HUES48 (cell line): ENCODE measurements at regions not wholly inside any gene's neighbourhood (a gene's known extent, or its start where the extent isn't known, plus 50 kb on each side); places are given as distances from the start of the nearest gene placed in this dataset.

ENCODE experiments used
- H3K27ac ChIP-seq: one replicate; pipeline ENCODE4 v1.7.0; 2013; ENCODE audit warnings: low read depth, low read length, inconsistent platforms
- H3K27me3 ChIP-seq: 2 replicates; pipeline ENCODE4 v1.6.1; 2013; ENCODE audit warnings: mild to moderate bottlenecking, low read length; ENCODE audit not compliant: control insufficient read depth, insufficient read depth
- H3K36me3 ChIP-seq: 2 replicates; pipeline ENCODE4 v1.6.1; 2013; ENCODE audit warnings: low read length; ENCODE audit not compliant: control insufficient read depth, insufficient read depth
- H3K4me1 ChIP-seq: 2 replicates; pipeline ENCODE4 v1.6.1; 2013; ENCODE audit warnings: mild to moderate bottlenecking, low read length; ENCODE audit not compliant: control insufficient read depth, insufficient read depth
- H3K4me3 ChIP-seq: 2 replicates; pipeline ENCODE4 v1.5.1; 2013; ENCODE audit warnings: mild to moderate bottlenecking, low read depth, low read length
- H3K9ac ChIP-seq: 2 replicates; pipeline ENCODE4 v1.6.1; 2013; ENCODE audit warnings: mild to moderate bottlenecking, low read depth, low read length, moderate library complexity
- H3K9me3 ChIP-seq: 2 replicates; pipeline ENCODE4 v1.6.1; 2013; ENCODE audit warnings: low read length; ENCODE audit not compliant: control insufficient read depth, insufficient read depth

DNA sequence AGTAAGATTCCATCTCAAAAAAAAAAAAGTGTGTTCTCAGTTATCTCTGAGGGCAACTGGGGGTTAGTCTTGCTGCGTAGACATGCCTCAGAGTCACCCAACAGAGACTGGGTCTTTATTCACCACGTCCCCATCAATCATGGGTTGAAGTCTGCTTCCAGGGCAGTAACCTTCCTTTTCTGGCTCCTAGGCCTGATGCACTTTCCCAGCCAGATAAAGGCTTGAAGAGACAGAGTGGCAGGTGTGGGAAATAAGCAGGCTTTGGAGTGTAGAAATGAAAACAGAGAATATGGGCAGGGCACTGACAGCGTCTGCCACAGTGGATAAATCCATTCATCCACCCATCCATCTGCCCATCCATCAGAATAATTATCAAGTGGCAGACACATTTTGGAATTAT lies 134.1 kb upstream of the LGALSL start:
- Histone ChIP-seq H3K9me3 (no peaks in the 10 kb centered on the region), H3K36me3 (no peaks in the 10 kb centered on the region), H3K4me3 (no peak overlapping the region), H3K4me1 (peaks cover 9% of the 10 kb centered on the region; the same call in 1 of the 2 replicates), H3K27ac (no peak overlapping the region), H3K27me3 (0 out of 2 replicates have a peak, but pooled peaks cover 3% of the 10 kb centered on the region), H3K9ac (no peak overlapping the region)

DNA sequence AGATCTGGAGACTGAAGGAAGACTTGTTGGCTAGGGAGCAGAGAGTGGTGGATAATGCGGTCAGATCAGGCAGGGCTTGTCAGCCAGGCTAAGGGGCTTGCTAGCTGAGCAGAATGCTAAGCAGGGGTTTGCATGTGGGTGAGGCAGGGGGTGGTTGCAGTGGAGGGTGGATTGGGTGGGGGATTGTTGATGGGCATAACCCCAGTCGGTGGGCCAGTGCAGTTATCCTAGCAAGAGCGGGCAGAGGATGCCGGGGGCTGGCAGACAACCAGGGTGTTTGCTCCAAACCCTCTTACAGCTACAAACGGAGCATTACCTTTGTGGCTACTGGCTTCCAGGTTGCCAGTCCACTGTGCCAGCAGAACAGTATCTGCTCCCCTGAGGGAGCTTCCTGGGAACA lies 131.5 kb upstream of the LGALSL start:
- H3K36me3 ChIP-seq = no peaks in the 10 kb centered on the region
- no peak overlapping the region for H3K9ac ChIP-seq
- H3K27ac ChIP-seq = no peak overlapping the region
- H3K4me1 ChIP-seq = peaks cover 14% of the 10 kb centered on the region
- H3K9me3 ChIP-seq = no peaks in the 10 kb centered on the region
- 0 out of 2 replicates have a peak, but pooled peaks cover 2% of the 10 kb centered on the region for H3K27me3 ChIP-seq
- H3K4me3 ChIP-seq = no peak overlapping the region

DNA sequence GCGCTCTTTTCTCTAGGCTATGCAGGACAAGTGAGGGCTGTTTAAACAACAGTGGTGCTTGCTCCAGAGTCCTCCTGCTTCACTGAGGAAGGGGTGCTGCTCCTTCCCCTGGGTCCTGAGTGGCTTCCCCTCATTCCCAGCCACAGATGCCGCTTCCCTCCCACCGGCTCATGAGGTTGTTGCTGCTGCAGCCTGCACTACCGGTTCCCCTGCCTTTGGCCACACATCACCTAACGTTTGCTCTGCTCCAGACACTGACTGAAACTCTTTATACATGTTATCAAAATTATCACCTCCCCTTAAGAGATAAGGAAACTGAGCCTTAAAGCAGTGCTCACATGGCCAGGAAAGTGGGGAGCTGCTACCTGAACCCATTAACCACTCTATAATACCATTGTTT lies 130.8 kb upstream of the LGALSL start:
- Histone ChIP-seq H3K27ac (no peak overlapping the region), H3K27me3 (0 out of 2 replicates have a peak, but pooled peaks cover 2% of the 10 kb centered on the region), H3K36me3 (no peaks in the 10 kb centered on the region), H3K9me3 (no peaks in the 10 kb centered on the region), H3K4me3 (no peak overlapping the region), H3K9ac (no peak overlapping the region), H3K4me1 (peaks cover 20% of the 10 kb centered on the region)

DNA sequence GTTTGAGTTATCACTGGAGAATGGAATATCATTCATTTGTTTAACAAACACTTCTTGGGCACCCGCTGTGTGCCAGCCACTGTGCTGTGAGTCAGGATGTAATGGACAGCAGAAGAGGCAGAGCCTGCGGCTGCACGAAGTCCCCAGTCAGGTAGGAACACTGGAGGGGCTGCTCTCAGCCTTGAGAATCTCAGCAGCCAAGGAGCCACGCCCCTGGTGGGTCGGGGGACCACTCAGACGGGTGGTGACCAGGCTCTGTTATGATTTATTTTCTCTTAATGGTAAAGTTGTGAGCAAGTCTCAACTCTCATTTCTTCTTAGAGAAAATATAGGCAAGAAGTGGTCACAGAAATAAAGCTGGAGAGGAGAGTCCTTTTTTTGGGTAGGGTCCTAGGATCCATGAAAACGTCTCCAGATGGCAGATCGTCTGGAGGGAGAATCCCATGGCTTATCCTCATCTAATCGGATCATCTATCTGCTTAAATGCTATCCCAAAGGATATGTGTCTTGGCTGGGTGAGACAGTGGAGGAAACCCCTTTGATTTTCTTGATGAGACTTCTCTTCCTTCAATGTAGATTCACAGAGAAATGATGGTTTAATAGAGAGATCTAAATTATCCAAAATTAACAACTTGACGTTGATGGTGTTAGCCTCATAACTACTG lies 129.1 kb upstream of the LGALSL start:
- H3K4me1 ChIP-seq = peaks cover 26% of the 10 kb centered on the region
- no peak overlapping the region for H3K9ac ChIP-seq
- H3K4me3 ChIP-seq = no peak overlapping the region
- no peaks in the 10 kb centered on the region for H3K9me3 ChIP-seq
- no peaks in the 10 kb centered on the region for H3K36me3 ChIP-seq
- 0 out of 2 replicates have a peak, but pooled peaks cover 2% of the 10 kb centered on the region for H3K27me3 ChIP-seq
- no peak overlapping the region for H3K27ac ChIP-seq

DNA sequence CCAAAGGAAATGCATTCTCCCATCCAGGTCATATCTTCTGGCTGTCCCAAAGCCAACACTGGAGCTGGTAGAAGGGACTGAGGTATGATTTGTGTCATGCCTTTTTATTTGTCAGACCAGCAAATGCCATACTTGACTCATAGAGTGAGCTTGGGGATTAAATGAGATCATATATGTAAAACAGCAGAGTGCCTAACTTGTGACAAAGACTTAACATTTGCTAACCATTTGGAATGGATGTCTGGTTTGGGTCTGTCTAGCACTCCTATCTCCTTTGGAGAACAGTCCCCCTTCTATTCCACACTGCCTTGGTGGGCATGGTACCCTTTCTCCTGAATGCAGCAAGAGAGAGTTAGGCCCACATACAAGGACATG lies 128.5 kb upstream of the LGALSL start:
- Histone ChIP-seq H3K9ac (no peak overlapping the region), H3K36me3 (no peaks in the 10 kb centered on the region), H3K27ac (no peak overlapping the region), H3K27me3 (0 out of 2 replicates have a peak, but pooled peaks cover 2% of the 10 kb centered on the region), H3K9me3 (no peaks in the 10 kb centered on the region), H3K4me3 (no peak overlapping the region), H3K4me1 (peaks cover 27% of the 10 kb centered on the region)

DNA sequence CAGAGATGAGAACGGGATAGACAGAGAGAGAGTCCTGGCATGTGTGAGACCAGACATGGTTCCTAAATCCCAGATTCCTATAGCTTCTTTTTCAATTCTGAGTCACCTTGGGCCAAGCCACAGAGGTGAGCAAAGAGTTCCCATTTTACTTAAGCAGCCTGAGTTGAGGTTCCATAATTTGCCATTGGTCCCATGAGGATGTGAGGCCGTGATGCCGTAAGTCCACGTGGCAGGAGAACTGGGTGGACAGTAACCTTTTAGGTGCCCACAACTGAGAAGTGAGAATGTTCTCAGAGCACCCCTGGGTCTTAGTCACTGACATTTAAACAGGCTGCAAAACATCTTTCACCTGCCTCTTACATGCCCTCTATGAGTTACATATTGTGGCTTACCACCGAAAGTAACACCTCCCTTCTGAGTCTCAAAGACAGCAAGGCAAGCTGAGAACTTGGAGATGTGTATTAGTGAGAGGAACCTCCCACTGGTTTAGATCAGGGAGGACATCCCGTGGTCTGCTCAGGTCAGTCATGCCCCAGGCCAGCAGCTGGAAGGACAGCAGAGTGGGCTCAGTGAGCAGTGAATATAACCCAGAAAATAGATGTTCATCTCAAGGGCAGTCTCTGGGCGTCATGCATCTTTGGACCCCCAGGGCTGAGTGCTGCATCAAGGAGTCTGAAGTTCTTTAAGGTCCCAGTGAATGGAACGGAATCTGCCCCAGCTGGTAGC lies 127.9 kb upstream of the LGALSL start:
- Histone ChIP-seq H3K4me1 (peaks cover 31% of the 10 kb centered on the region), H3K27me3 (0 out of 2 replicates have a peak, but pooled peaks cover 2% of the 10 kb centered on the region), H3K4me3 (no peak overlapping the region)

DNA sequence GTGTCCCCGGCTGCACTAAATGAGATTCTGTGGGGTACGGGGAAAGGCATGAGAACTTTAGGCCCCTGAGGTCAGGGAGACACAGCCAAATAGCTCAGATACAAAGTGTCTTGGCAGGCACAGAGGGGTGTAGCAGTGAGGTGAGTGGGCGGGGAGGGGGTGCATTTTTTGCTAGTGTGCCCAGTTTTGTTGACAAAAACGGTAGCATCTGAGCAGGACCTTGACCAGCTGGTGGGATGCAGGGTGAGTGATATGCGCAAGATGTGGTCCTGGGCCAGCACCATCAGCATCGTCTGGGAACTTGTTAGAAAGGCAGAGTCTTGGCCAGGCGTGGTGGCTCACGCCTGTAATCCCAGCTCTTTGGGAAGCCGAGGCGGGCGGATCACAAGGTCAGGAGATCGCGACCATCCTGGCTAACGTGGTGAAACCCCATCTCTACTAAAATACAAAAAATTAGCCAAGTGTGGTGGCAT lies 127.3 kb upstream of the LGALSL start:
- no peak overlapping the region for H3K9ac ChIP-seq
- no peak overlapping the region for H3K27ac ChIP-seq
- H3K4me1 ChIP-seq = peaks cover 37% of the 10 kb centered on the region
- no peaks in the 10 kb centered on the region for H3K36me3 ChIP-seq
- H3K4me3 ChIP-seq = no peak overlapping the region
- no peaks in the 10 kb centered on the region for H3K9me3 ChIP-seq
- 0 out of 2 replicates have a peak, but pooled peaks cover 2% of the 10 kb centered on the region for H3K27me3 ChIP-seq

More for the DNA sequence above, 127.9 kb upstream of the LGALSL start:
- H3K9ac ChIP-seq = no peak overlapping the region
- no peaks in the 10 kb centered on the region for H3K9me3 ChIP-seq
- H3K36me3 ChIP-seq = no peaks in the 10 kb centered on the region
- no peak overlapping the region for H3K27ac ChIP-seq

DNA sequence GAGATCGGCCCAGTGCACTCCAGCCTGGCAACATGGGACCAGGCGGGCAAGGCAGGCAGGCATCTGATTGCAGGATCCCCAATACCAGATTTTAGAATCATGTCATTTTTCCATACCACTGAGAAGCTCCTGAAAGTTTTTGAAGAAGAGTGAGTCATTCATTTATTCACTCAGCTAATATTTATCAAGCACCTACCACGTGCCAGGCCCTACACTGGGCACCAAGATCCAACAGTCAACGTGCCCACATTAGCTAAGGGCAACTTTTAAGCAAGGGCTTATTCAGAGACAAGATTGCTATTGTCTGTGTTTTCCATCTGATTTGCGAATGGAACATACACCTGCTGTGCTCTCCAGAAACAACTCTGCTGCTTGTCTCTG lies 126.8 kb upstream of the LGALSL start:
- H3K9me3 ChIP-seq = no peaks in the 10 kb centered on the region
- H3K9ac ChIP-seq = no peak overlapping the region
- H3K36me3 ChIP-seq = no peaks in the 10 kb centered on the region
- H3K4me1 ChIP-seq = peaks cover 42% of the 10 kb centered on the region
- H3K4me3 ChIP-seq = no peak overlapping the region
- no peak overlapping the region for H3K27ac ChIP-seq
- H3K27me3 ChIP-seq = 0 out of 2 replicates have a peak, but pooled peaks cover 2% of the 10 kb centered on the region

DNA sequence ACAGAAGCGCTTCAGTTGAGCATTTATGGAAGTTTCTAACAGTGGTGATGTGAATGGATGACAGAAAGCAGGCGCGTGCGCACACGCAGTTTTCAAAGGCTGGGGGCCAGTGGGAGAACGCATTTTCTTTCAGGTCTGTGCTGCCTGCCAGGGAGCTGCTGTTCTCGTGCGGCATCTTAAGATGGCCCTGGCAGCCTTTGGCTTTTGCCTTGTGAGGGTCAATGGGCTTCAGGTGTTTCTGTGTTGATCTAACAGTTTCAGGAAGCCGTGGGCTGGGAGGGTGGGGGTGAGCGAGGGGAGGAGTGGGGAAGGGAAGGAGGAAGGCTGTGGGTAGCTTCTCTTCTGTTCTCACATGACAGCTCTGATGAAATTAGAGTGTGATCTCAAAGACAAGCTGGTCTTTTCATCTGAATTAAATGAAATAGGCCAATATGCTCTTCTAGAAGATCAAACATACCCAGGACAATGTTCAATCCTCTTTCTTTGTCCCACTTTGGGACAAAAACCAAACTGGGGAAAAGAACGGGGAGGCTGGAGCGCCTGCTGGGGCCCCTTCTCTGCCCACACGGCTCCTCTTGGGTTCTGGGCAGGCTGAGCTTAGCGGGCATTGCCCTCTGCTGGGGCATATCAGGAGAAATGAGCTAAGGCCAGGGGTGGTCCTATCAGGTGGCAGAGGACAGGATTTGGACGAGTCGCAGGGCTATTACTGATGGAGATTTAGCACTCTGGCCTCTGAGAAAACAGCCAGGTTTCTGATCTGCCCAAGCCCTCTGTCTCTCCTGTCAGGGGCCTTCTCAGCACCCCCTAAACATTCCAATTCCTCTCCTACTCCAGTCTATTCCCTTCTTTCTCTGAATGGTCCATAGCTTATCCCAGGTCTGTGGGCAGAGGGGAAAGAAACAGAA lies 126.2 kb upstream of the LGALSL start:
- Histone ChIP-seq H3K9me3 (no peaks in the 10 kb centered on the region), H3K4me1 (peaks cover 37% of the 10 kb centered on the region), H3K4me3 (no peak overlapping the region), H3K9ac (no peak overlapping the region), H3K36me3 (no peaks in the 10 kb centered on the region), H3K27me3 (0 out of 2 replicates have a peak, but pooled peaks cover 2% of the 10 kb centered on the region), H3K27ac (no peak overlapping the region)

DNA sequence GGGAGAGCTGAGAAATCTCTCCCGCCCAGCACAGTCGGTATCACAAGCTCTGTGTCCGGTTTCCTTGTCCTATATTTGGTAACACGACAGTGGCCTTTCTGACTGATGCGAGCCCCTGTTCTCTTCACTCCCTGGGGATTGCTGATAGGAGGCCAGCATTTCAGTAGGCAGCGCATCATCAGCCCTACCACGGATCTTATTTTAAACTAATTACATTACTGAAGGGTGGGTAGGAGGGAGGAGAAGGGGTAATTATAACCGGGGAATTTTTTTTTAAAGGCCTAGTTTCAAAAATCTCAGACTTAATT lies 125.6 kb upstream of the LGALSL start:
- H3K9ac ChIP-seq = no peak overlapping the region
- no peak overlapping the region for H3K4me3 ChIP-seq
- H3K4me1 ChIP-seq = peaks cover 33% of the 10 kb centered on the region

More for the DNA sequence above, 125.6 kb upstream of the LGALSL start:
- Histone ChIP-seq H3K27me3 (0 out of 2 replicates have a peak, but pooled peaks cover 2% of the 10 kb centered on the region), H3K9me3 (no peaks in the 10 kb centered on the region), H3K27ac (no peak overlapping the region), H3K36me3 (no peaks in the 10 kb centered on the region)
